Amniotic epithelial cell (primary cell): ENCODE measurements at regions not wholly inside any gene's neighbourhood (a gene's known extent, or its start where the extent isn't known, plus 50 kb on each side); places are given as distances from the start of the nearest gene placed in this dataset.

Experiments used
- DNase-seq: peaks from one replicate; pipeline ENCODE4 v3.0.0-alpha.2; 2010; ENCODE audit warnings: low read depth

DNA sequence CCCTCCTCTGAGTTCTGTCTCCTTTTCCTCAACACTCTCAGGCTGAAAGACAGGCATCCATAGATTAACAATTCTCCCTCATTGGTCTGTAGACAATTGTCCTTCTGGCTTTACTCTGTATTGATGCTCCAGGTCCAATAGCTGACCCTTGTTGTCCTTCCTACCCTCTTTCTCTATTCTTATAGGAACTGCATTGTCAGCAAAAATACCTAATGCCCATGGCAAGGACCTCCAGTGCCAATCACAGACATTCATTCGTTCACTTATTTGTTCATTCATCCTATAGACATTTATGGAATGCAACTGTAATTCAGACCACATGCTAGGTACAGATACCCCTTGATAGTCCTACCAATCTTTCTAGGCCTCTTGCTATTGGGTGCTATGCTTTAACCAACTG, 69.8 kb upstream of the DTNA start:
- DNase-seq: no peak

GRCh38 chr18:34643989-34644388, 66.1 kb upstream of the DTNA start:
- peak; percentile 70 for DNase-seq

DNA sequence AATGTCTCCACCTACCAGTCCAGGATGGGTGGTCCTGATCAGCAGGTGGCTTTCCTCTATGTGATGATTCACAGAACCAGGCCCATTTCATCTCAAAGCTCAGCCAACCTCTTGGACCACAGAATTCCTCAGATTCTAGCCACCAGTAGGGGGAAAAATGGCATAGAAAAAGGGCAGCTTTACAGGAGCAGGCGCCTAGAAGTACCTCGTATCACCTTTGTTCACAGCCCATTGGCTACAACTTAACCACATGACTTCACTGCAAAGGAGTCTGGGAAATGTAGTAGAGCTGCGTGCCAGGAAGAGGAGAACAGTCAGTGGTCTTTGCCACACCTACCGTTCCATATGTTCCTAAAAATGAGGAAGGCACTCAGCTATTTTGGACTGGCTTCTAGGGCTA, 62.8 kb upstream of the DTNA start:
- DNase-seq: peak; percentile 14

DNA sequence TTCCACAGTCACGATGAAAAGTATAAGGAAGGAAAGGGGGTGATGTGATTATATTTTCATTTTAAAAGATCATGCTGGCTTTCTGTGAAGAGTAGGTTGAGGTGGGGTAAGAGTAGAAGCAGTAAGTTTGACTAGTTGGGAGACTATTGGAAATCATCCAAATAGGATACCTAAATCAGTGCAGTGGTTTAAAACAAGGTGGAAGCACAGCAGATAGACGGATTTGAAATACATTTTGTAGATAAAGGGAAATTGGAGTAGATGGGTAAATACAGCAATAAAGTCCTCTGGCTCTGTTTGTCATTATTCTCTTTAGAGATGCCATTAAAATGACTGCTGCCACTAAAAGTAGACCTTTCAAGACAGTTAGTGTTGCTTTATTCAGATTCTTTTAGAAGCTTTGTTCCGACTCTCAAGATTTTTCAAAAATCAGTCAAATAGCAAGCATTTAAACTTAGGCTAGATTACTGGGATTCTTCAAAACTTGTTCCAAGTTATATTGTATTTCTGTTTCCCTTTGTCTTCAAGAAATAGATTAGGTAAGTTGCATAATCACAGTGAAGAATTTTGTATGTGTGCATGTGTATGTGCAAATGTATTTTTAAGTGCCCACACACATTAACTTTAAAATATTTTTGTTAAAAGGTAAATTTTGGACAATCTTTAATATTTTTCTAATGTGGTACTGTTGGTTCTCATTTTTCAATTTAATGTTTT, 61.7 kb upstream of the DTNA start:
- DNase-seq: no peak

DNA sequence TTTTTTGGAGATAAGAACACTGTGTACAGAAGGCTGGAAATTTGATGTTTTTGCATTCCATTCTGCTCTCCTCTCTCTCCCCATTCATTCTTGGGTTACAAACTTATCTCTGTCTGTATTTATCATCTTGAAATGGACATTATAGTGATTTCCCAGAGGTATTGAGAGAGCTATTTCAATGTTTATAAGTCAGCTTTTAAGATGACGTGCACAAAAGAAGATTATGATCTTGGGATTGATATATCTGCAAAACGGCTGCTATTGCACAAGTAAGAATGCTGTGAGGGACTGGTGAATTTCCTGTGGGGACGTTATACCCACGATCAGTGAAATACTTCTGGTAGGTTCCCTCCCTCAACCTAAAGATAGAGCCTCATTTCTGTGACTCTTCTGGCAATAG, 61.0 kb upstream of the DTNA start:
- DNase-seq: peak; percentile 81

- DNase-seq: peak; percentile 84
These were observed 60.0 kb upstream of the DTNA start for GRCh38 chr18:34650121-34650545.

DNA sequence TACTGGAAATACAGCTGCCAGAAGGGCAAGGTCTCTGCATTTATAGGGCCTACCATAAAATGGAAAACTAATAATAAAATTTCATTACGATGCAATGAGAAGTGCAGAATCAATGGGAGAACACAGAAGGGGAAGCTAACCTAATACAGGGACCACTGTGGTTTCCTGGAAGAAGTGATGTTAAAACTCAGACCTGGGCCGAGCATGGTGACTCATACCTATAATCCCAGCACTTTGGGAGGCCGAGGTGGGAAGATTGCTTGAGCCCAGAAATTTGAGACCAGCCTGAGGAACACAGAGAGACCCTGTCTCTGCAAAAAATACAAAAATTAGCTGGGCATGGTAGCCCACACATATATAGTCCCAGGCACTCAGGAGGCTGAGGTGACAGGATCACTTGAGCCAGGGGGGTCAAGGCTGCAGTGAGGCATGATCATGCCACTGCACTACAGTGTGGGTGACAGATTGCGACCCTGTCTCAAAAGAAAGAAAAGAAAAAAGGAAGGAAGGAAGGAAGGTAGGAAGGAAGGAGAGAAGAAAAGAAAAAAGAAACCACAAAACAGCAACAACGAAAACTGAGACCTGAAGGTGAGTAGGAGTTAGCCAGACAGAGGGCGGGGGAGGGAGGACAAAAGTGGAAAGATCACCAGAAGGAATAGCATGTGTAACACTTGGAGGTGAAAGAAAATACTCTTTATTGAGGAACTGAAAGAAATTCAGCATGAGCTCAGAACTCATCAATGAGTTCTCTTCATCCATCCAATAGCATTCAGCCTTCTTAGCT, 58.3 kb upstream of the DTNA start:
- DNase-seq: peak; percentile 15

GRCh38 chr18:34655131-34655530, 55.0 kb upstream of the DTNA start:
- no peak for DNase-seq

- no peak for DNase-seq
These were observed 52.1 kb upstream of the DTNA start for GRCh38 chr18:34657860-34658500.

- peak; percentile 98 for DNase-seq
These were observed 50.2 kb upstream of the DTNA start for GRCh38 chr18:34659579-34660517.
